Body of pancreas (tissue), 4 donors: ENCODE measurements at regions not wholly inside any gene's neighbourhood (a gene's known extent, or its start where the extent isn't known, plus 50 kb on each side); places are given as distances from the start of the nearest gene placed in this dataset.

Experiments used
- ATAC-seq: fragments of 150-250 bp; one replicate; pipeline ENCODE4 v1.9.1; 2016
- DNase-seq, 4 donors: peaks; one replicate each; pipeline ENCODE4 v3.0.0-alpha.2; 2019
- H3K27ac ChIP-seq, 4 donors: fragments of 200-600 bp; sonication (generic); 1 replicate in 3 of 4; 2 replicates in 1 of 4; pipeline versions ENCODE4 v1.5.1 to v1.6.1; 2016 to 2019; ENCODE audit warnings: mild to moderate bottlenecking in 1 of 4, mixed read lengths in 1 of 4, moderate library complexity in 1 of 4
- H3K27me3 ChIP-seq, 2 donors: fragments of 200-600 bp; sonication (generic); one replicate each; pipeline ENCODE4 v1.6.0; 2016; ENCODE audit warnings: mild to moderate bottlenecking in 1 of 2
- H3K36me3 ChIP-seq, 2 donors: fragments of 200-600 bp; sonication (generic); replicated peaks in 1 of 2; 2 replicates each; pipeline ENCODE4 v1.5.1; 2016; ENCODE audit warnings: low read depth in 2 of 2; ENCODE audit not compliant: insufficient read depth in 1 of 2
- H3K4me1 ChIP-seq: fragments of 200-600 bp; sonication (generic); one replicate; pipeline ENCODE4 v1.6.0; 2016
- H3K4me3 ChIP-seq, 2 donors: fragments of 200-600 bp; sonication (generic); 1 replicate in 1 of 2; 2 replicates in 1 of 2; pipeline ENCODE4 v1.5.1; 2016 to 2019
- H3K9me3 ChIP-seq, 3 donors: fragments of 200-600 bp; sonication (generic); 1 replicate in 2 of 3; 2 replicates in 1 of 3; pipeline ENCODE4 v1.5.1; 2016
- CTCF ChIP-seq, 7 experiments: fragments of 450-650 bp in 4 of 7; fragments of 200-600 bp in 3 of 7; sonication (generic) in 3 of 7; IDR thresholded peaks; one replicate each; pipeline ENCODE4 v1.5.1; 2016 to 2019; ENCODE audit warnings: antibody characterized with exemption in 7 of 7
- POLR2A ChIP-seq, 3 donors: fragments of 450-650 bp; IDR thresholded peaks; one replicate each; pipeline ENCODE4 v1.6.1; 2016; ENCODE audit warnings: antibody characterized with exemption in 3 of 3, mild to moderate bottlenecking in 2 of 3
- WGBS, 2 donors: methylation state at CpG; one replicate each; pipeline ENCODE4 v1.1.5; 2017; 5-methylcytosine and 5-hydroxymethylcytosine counted together
- intact Hi-C: fragments of 100-400 bp; cut with DNase I; formaldehyde crosslinking; loops from one replicate; pipeline ENCODE4 v1.15.1; 2023

- H3K4me1 ChIP-seq, result no peaks in the 10 kb centered on the region
- TF ChIP-seq CTCF (IDR thresholded peaks at IDR 0.05) (no peak), POLR2A (IDR thresholded peaks at IDR 0.05) (no peak)
- DNase-seq (peak in 2 of 4 donors; percentile 14 to 24), ATAC-seq (no peak)
- no peaks in the 10 kb centered on the region for H3K9me3 ChIP-seq
- intact Hi-C loops, result loop anchor here (5.0 to 10.0 kb wide), 2 partner anchors 67 to 425 kb away; no protein-coding TSS in a partner anchor
- no peaks in the 10 kb centered on the region for H3K27me3 ChIP-seq
- H3K27ac ChIP-seq, result no peak overlapping the region
- H3K4me3 ChIP-seq, result no peak overlapping the region
- no peaks in the 10 kb centered on the region for H3K36me3 ChIP-seq
- whole genome bisulfite sequencing, 2 donors, result 88 to 96% methylated on average over 2 of the region's 2 CpGs
Measured at GRCh38 chr9:82539856-82540579, 522.9 kb downstream of the RASEF start.

GRCh38 chr9:82543726-82544125, 519.2 kb downstream of the RASEF start:
- ATAC-seq, result no peak
- no peak for DNase-seq
- intact Hi-C loops, result no loop called here
- Histone ChIP-seq H3K27me3 (no peaks in the 10 kb centered on the region), H3K4me3 (no peak overlapping the region), H3K36me3 (no peaks in the 10 kb centered on the region), H3K9me3 (no peaks in the 10 kb centered on the region), H3K4me1 (no peaks in the 10 kb centered on the region), H3K27ac (no peak overlapping the region)
- TF ChIP-seq CTCF (IDR thresholded peaks at IDR 0.05), result no peak
- TF ChIP-seq POLR2A (IDR thresholded peaks at IDR 0.05), result no peak

GRCh38 chr9:82546136-82546535, 516.8 kb downstream of the RASEF start:
- no peak for ATAC-seq
- H3K9me3 ChIP-seq, result no peaks in the 10 kb centered on the region
- intact Hi-C loops, result no loop called here
- no peak overlapping the region for H3K4me3 ChIP-seq
- DNase-seq, result no peak
- no peaks in the 10 kb centered on the region for H3K27me3 ChIP-seq
- no peak overlapping the region for H3K27ac ChIP-seq
- no peaks in the 10 kb centered on the region for H3K36me3 ChIP-seq
- H3K4me1 ChIP-seq, result no peaks in the 10 kb centered on the region
- TF ChIP-seq POLR2A (IDR thresholded peaks at IDR 0.05) (no peak), CTCF (IDR thresholded peaks at IDR 0.05) (no peak)

- Histone ChIP-seq H3K9me3 (no peaks in the 10 kb centered on the region), H3K4me1 (peaks cover 13% of the 10 kb centered on the region), H3K4me3 (no peak overlapping the region), H3K36me3 (no peaks in the 10 kb centered on the region), H3K27me3 (no peaks in the 10 kb centered on the region), H3K27ac (no peak overlapping the region)
- no peak for TF ChIP-seq CTCF (IDR thresholded peaks at IDR 0.05)
- no peak for TF ChIP-seq POLR2A (IDR thresholded peaks at IDR 0.05)
- ATAC-seq, result no peak
- WGBS, 2 donors, result 78 to 100% methylated on average over 1 of the region's 1 CpG
- intact Hi-C loops, result no loop called here
- no peak for DNase-seq
Measured at GRCh38 chr9:82547995-82548394, 514.9 kb downstream of the RASEF start.

- intact Hi-C loops, result no loop called here
- no peak overlapping the region for H3K4me3 ChIP-seq
- ATAC-seq (peak; percentile 58), DNase-seq (peak in 3 of 4 donors; percentile 19 to 49 (median 31))
- WGBS, 2 donors, result 69 to 72% methylated on average over 3 of the region's 3 CpGs
- H3K9me3 ChIP-seq, result no peaks in the 10 kb centered on the region
- H3K27me3 ChIP-seq, result no peaks in the 10 kb centered on the region
- no peak overlapping the region for H3K27ac ChIP-seq
- TF ChIP-seq CTCF (IDR thresholded peaks at IDR 0.05), result peak in 6 of 7 experiments; percentile 16 to 61 (median 40)
- TF ChIP-seq POLR2A (IDR thresholded peaks at IDR 0.05), result no peak
- H3K36me3 ChIP-seq, result no peaks in the 10 kb centered on the region
- peaks cover 13% of the 10 kb centered on the region for H3K4me1 ChIP-seq
Measured at GRCh38 chr9:82549174-82549821, 513.6 kb downstream of the RASEF start.
